OCI-LY7 (cell line): ENCODE measurements at regions not wholly inside any gene's neighbourhood (a gene's known extent, or its start where the extent isn't known, plus 50 kb on each side); places are given as distances from the start of the nearest gene placed in this dataset.

Experiments used
- BruUV-seq: library from RNA; stranded (reverse); fragments of 400-500 nt; replicated peaks from 2 replicates; lab custom pipeline; 2021; lab: Mats Ljungman, UMichigan
- CTCF ChIA-PET: fragments of 300-600 bp; sonication (Branson Sonifier 250); formaldehyde crosslinking; loops from one replicate; lab custom pipeline; 2022; ENCODE audit warnings: antibody characterized with exemption; ENCODE audit not compliant: unreplicated experiment; lab: Charles Lee
- POLR2A ChIA-PET: fragments of 300-600 bp; sonication (Branson Sonifier 250); formaldehyde crosslinking; loops from one replicate; lab custom pipeline; 2022; ENCODE audit warnings: antibody characterized with exemption; lab: Charles Lee
- DNase-seq: peaks from one replicate; pipeline ENCODE4 v3.0.0-alpha.2; 2015; ENCODE audit warnings: low spot score
- H2AFZ ChIP-seq: fragments of 200-600 bp; sonication (generic), shearing (Covaris generic); 2 replicates; pipeline ENCODE4 v1.6.1; 2014; ENCODE audit warnings: mild to moderate bottlenecking, antibody characterized with exemption, low read length, moderate library complexity
- H3K27ac ChIP-seq: fragments of 200-600 bp; sonication (generic); 2 replicates; pipeline ENCODE4 v1.5.1; 2014; ENCODE audit warnings: mixed run types, low read depth, mild to moderate bottlenecking, moderate library complexity, low read length, inconsistent platforms; ENCODE audit not compliant: poor library complexity, severe bottlenecking
- H3K36me3 ChIP-seq: fragments of 200-600 bp; sonication (generic); 2 replicates; pipeline ENCODE4 v1.6.1; 2014; ENCODE audit warnings: mild to moderate bottlenecking, antibody characterized with exemption, low read length, moderate library complexity, mixed read lengths; ENCODE audit not compliant: insufficient read depth
- H3K4me1 ChIP-seq: fragments of 200-600 bp; sonication (generic); 2 replicates; pipeline ENCODE4 v1.5.1; 2014; ENCODE audit warnings: mild to moderate bottlenecking, low read length; ENCODE audit not compliant: insufficient read depth, poor library complexity, severe bottlenecking
- H3K4me2 ChIP-seq: fragments of 200-600 bp; sonication (generic); 2 replicates; pipeline ENCODE4 v1.6.1; 2014; ENCODE audit warnings: mild to moderate bottlenecking, low read length
- H3K4me3 ChIP-seq: fragments of 200-600 bp; sonication (generic); 2 replicates; pipeline ENCODE4 v1.5.1; 2014; ENCODE audit warnings: mild to moderate bottlenecking, low read depth, low read length; ENCODE audit not compliant: poor library complexity, severe bottlenecking
- H3K79me2 ChIP-seq: fragments of 200-600 bp; sonication (generic); 2 replicates; pipeline ENCODE4 v1.6.1; 2016; ENCODE audit warnings: low read depth, mild to moderate bottlenecking, low read length, moderate library complexity, mixed read lengths; ENCODE audit not compliant: insufficient read depth
- H3K9me2 ChIP-seq: fragments of 200-600 bp; sonication (generic); 2 replicates; pipeline ENCODE4 v1.6.1; 2016; ENCODE audit warnings: mild to moderate bottlenecking, low read length, mixed read lengths; ENCODE audit not compliant: insufficient read depth
- H3K9me3 ChIP-seq: fragments of 200-600 bp; sonication (generic); 2 replicates; pipeline ENCODE4 v1.6.1; 2014; ENCODE audit warnings: mild to moderate bottlenecking, mixed run types, low read length, mixed read lengths
- H4K20me1 ChIP-seq: fragments of 200-600 bp; sonication (generic); 2 replicates; pipeline ENCODE4 v1.6.1; 2014; ENCODE audit warnings: mild to moderate bottlenecking, antibody characterized with exemption, low read length, moderate library complexity, mixed read lengths; ENCODE audit not compliant: insufficient read depth
- CTCF ChIP-seq: fragments of 200-600 bp; sonication (generic); conservative IDR thresholded peaks from 2 replicates; pipeline ENCODE4 v1.5.1; 2014; ENCODE audit warnings: mild to moderate bottlenecking, antibody characterized with exemption, low read length, moderate library complexity, mixed read lengths
- EZH2phosphoT487 ChIP-seq: fragments of 200-600 bp; sonication (generic); IDR thresholded peaks from 2 replicates; pipeline ENCODE4 v1.6.1; 2018; ENCODE audit warnings: low read depth, borderline replicate concordance, mild to moderate bottlenecking, mixed run types, antibody characterized with exemption, low read length, moderate library complexity, mixed read lengths
- intact Hi-C: fragments of 100-400 bp; cut with micrococcal nuclease; formaldehyde crosslinking; loops from one replicate; pipeline ENCODE4 v1.10.0; 2022; ENCODE audit not compliant: unreplicated experiment

GRCh38 chr4:36511785-36512184, 230.4 kb downstream of the DTHD1 start:
- no peaks in the 10 kb centered on the region for H3K9me2 ChIP-seq
- no peak overlapping the region for H3K4me2 ChIP-seq
- no peaks in the 10 kb centered on the region for H3K4me1 ChIP-seq
- ChIA-PET POLR2A (no interaction called here), CTCF (no interaction called here)
- no peak overlapping the region for H3K27ac ChIP-seq
- intact Hi-C loops: no loop called here
- no peaks in the 10 kb centered on the region for H4K20me1 ChIP-seq
- H3K36me3 ChIP-seq: no peaks in the 10 kb centered on the region
- BruUV-seq: no TSS peak
- no peak for DNase-seq
- H3K4me3 ChIP-seq: no peak overlapping the region
- no peaks in the 10 kb centered on the region for H3K79me2 ChIP-seq
- TF ChIP-seq EZH2phosphoT487 (no peak), CTCF (no peak)
- H3K9me3 ChIP-seq: no peaks in the 10 kb centered on the region
- H2AFZ ChIP-seq: no peak overlapping the region

DNA sequence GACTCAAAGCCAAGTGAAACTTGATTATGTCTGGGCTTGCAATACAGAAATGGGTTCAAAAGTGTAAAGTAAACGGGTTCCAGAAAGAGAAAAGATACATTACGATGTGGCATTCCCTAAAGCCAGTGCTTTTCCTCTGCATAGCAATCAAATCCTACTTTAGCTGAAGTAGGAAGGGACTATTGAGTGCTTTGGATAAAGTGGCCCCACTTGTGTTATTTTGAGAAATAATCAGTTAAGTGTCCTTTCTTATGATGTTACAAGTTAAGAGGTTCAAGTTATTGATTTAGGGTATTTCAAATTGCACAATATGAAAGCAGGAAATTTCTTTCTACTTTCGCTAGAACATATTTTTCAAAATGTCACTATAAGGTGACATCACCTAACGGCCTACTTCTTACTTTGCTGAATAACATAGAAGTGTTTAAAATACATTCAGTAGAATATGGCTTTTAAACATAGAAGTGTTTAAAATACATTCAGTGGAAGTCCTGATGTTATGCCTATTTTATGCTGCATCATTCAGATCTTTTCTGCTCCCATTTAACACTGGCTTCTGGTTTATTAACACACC, 235.2 kb downstream of the DTHD1 start:
- H2AFZ ChIP-seq: no peak overlapping the region
- H3K4me3 ChIP-seq: no peak overlapping the region
- H3K4me2 ChIP-seq: no peak overlapping the region
- DNase-seq: no peak
- H3K27ac ChIP-seq: no peak overlapping the region
- no peaks in the 10 kb centered on the region for H4K20me1 ChIP-seq
- BruUV-seq: no TSS peak
- H3K36me3 ChIP-seq: no peaks in the 10 kb centered on the region
- ChIA-PET POLR2A (no interaction called here), CTCF (no interaction called here)
- TF ChIP-seq EZH2phosphoT487 (no peak), CTCF (no peak)
- no peaks in the 10 kb centered on the region for H3K4me1 ChIP-seq
- no peaks in the 10 kb centered on the region for H3K9me3 ChIP-seq
- H3K79me2 ChIP-seq: no peaks in the 10 kb centered on the region
- intact Hi-C loops: no loop called here
- no peaks in the 10 kb centered on the region for H3K9me2 ChIP-seq

DNA sequence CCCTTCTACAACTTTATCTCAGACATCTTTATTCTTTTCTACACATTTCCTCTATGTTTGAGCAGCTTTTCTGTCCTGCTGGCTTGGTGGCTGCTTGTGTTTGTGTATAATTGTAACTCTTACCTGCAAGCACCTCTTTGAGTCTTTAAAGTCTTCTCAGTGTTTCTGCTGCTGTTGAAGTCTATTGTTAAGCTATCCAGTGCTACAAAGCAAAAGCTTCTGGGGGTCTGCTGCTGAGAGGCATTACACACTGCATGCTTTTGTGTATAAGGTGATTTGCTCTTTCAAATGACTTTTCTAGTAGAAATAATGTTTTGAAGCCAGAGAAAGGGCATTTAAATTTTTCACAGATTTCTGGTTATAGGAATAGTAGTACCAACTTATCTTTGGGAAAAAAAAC, 241.8 kb downstream of the DTHD1 start:
- ChIA-PET POLR2A (interaction anchor here (0.5 kb wide), 1 partner anchor 66 kb away, joined by 7 read pairs; no protein-coding TSS in a partner anchor), CTCF (no interaction called here)
- Histone ChIP-seq H3K9me2 (no peaks in the 10 kb centered on the region), H2AFZ (no peak overlapping the region), H3K4me1 (no peaks in the 10 kb centered on the region), H4K20me1 (no peaks in the 10 kb centered on the region), H3K4me3 (no peak overlapping the region), H3K9me3 (peaks cover 10% of the 10 kb centered on the region), H3K4me2 (no peak overlapping the region), H3K27ac (no peak overlapping the region), H3K36me3 (no peaks in the 10 kb centered on the region), H3K79me2 (no peaks in the 10 kb centered on the region)
- BruUV-seq: no TSS peak
- DNase-seq: no peak
- intact Hi-C loops: no loop called here
- TF ChIP-seq CTCF: no peak
